Stimulated activated CD8-positive, alpha-beta memory T cell treated with anti-CD3 and anti-CD28 coated beads, Interleukin-4, amount 100 ng/mL, for 4 hours (primary cell): ENCODE measurements at regions not wholly inside any gene's neighbourhood (a gene's known extent, or its start where the extent isn't known, plus 50 kb on each side); places are given as distances from the start of the nearest gene placed in this dataset.

Source experiments
- DNase-seq, 2 donors: peaks; one replicate each; pipeline ENCODE4 v3.0.0-alpha.2; 2020; ENCODE audit warnings: low read depth in 2 of 2, low spot score in 1 of 2

DNA sequence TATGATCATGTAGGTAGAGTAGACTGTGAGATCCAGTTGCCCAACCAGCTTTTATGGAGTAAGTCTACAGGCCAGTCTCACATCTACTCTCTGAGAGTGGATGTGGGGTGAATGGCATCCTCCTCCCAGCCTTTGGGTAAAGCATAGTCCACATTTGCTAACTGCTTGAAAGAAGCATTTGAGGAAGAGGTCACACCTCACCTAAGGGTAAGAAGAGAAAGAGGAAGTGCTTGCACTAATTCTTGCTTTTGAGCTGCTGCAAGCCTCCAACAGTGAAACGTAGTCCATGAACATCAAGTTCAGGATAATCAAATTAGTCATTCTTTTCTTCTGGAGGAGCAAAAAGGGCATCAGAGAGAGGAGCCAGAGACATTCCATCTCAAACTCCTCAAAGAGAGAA, 93.9 kb upstream of the AGR3 start:
- no peak for DNase-seq

DNA sequence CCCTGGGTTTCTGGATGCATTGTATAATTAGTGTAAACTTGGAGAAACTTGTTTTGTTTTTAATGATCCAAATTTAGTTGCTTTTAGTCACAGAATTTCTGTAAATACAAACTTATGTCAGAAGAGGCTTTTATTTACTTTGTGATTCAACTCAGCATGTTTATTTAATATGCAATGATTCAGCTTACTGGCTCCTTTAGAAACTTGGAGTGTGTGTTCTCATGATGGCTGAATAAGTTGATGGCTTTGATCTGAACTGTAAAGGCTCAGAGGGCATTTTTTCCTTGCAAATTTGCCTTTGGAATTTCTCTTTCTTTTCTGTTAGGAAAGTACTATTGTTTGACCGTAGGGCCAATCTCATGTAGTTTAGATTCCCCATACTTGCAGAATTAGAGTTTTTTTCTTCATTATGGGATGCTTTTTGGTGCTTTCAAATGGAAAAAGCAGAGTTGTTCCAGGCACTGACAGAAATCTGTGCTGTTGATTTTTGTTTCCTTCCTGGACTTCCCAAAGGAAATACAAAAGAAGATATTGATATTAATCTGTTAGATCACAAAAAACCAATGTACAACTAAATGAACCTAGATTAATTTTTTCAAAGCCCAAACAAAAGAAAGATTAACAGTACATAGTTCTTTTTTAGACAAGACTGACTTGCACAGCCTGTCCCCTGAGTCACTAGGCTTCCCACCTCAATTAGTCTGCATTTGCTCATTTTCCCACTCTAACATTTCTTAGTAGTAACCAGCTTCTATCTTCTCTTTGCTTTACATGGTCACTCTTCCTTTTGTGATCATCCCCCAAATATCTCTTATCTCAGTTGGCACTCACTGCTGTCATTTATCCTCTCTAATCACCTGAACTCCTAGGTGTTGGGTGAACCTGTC, 96.8 kb upstream of the AGR3 start:
- DNase-seq = no peak

DNA sequence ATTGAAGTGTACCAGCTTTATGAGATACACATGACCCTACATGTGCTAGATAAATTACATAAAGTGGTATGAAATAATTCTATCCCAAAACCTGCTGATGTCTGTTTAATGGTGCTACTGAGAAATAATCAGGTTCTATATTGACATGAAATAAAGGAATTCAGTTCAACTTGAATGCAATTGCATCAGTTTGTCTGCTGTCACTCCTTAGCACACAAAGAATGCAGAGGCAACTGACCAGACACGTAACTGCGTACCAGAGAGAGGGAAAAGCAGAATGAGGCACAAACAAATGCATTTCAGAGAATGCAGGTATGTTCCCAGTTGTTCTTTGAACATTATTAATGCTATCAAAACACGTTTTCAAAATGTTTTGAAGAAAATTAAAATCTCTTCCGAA, 98.8 kb upstream of the AGR3 start:
- DNase-seq = no peak

DNA sequence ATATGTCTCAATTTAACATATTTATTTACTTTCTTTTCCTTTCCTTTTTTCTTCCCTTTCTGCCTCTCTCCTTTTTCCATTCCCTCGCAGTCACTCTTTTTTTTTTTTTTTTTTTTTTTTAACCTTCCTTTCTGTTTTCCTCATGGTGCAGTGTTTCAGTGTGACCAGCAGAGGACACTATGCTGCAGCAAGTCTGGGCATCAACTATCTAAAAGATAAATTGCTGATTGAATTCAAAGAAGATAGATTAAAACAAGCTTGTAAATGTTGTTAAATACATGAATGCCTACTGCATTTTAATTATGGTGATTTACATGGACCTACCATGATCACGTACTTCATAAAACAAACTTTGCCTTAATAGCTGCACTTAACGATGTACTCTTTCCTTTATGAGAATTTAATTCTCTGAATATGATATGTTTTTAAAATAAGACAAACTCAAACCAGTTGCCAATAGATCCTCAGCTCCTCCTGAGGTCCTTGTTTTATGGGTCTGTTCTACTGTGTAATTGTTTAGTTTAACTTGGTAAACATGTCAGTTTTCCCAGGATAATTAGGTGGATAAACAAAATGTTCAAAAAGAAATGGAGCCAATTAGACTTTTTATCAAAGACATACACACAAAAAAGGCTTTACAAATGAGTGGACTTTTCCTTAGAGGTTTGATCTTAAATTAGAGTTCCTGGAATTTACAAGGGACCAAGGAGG, 101.0 kb upstream of the AGR3 start:
- DNase-seq = no peak

DNA sequence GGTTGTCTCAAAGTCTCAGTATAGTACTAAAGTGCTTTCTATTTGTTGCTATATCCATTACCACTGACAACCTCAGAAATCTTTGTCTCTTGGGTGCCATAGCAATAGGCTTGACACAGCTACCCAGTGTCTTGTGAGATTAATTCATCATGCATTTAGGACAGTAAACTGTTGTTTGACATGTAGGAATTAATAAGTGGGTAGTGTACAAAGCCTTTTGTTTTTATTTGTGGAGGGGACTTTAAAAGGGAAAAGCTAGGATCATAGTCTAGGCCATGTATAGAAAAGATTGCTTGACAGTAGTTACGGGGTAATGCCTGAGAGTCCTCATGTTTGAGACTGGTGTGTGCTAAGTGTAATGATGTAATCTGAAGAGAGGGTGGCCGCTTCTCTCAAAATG, 102.6 kb upstream of the AGR3 start:
- no peak for DNase-seq

DNA sequence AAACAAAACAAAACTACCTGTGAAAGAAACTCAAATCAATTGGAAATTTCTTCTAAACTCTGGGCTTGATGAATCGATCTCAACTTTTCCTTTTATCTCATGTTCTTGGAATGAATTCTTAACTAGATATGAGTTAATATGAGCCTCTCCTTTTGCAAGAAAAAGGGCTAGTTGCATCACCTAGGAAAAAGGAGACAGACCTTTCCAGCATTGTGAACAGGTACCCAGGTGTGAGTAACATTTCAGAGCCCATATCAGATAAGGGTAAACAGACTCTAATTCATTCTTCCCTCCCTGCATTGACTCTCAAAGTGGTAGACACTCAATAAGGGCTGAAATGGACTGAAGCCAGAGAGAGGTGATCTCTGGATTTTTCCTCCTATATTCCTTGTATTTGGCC, 103.8 kb upstream of the AGR3 start:
- DNase-seq = no peak

DNA sequence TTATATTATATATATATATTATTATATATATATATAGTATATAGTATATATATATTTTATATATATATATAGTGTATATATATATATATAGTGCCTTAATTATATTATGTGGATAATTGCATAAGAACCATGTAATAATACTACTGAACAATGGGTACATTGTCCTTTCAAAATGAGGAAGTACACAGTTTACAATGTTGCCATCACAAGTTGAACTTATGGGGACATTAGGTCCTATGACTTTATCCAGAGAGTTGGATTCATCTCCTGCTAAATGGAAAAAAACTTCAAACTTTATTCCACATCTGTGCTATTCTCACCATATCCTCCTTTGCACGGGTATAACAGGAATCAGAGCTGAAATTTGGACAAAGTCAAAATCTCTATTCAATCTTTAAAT, 105.0 kb upstream of the AGR3 start:
- no peak for DNase-seq

DNA sequence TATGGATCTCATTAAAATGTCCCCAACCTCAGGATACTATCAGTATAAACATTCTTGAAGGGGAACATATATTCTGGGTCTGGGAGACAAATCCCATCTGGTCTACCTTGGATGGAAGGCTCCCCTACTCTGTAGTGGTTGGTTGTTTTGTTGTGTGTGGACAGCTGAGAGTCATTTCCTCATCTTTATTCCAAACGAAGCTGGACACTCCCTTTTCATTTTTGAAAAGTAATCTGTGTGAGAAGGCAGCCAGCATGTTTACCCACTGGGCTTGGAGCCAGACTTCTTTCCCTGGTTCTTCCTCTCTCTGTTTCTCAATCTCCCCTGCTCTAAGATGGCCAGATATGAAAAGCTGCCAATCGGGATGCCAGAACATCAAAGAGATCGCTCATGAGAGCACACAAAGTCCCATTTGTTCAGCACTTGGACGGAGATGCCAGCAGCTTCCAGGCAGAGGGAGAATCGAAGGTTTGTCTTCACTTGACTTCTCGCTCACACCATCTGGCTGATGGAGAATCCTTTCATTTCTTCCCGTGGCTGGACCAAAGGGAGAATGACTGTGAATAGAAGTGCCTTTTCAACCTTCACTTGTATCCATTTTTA, 108.1 kb upstream of the AGR3 start:
- no peak for DNase-seq

DNA sequence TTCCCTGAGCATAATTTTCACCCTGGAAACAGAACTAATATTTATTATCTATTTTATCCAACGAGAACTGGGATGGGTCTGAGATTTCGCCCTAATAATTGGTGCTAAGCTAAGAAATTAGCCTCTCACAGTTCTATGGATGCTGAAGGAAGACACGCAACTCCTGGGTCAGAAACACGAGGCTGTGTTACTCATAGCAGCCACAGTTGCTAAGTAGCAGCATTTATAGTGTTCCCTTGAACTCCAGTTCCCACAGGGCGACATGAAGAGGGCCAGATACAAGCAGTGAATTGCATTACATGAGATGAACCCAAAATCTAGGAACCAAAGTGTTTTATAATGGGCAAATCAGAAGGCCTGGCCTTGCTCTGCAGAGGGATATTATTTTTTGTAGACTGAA, 109.8 kb upstream of the AGR3 start:
- DNase-seq = no peak

DNA sequence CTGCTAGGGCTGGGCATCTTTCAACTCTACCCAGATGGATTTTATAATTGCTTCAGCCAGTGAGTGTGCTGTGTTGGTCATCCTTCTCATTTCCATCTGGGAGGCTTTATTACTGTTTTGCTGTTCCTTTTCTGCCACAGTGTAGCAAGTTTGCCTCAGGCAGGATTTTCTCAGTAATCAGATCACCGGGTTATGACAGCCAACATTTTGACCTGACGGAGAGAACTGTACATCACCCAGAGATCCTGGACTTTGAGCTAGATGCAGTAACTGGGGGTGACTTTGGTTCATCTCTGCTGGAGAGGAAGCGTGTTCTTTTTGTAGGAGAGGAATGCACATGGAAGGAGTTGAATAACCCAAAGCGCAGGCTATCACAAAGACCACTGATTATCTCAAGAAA, 111.8 kb upstream of the AGR3 start:
- DNase-seq = no peak

DNA sequence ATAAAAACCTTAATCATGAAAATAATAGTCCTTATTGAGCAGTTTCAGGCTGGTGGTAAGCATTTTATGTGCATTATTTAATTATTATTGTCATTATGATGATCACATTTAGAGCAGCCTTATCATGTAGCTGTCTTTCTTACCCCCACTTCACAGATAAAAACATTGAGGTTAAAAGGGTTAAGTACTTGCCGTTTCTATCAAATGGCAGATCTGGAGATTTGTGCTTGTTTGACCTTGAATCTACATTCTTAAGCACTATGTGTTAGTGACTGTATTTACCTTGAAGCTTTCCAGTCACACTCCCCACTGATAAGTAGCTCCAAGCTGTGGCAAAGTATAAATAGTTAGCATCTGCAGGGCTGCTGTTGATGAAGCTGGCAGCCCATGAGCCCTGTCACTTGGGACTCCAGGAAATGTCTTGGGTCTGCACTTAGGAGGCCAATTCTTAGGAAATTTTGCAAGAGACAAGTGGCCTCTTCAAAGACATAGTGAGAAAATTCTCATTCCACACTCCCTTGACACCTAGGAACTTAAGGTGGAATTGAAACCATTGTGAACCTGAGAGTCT, 116.8 kb upstream of the AGR3 start:
- DNase-seq = no peak

DNA sequence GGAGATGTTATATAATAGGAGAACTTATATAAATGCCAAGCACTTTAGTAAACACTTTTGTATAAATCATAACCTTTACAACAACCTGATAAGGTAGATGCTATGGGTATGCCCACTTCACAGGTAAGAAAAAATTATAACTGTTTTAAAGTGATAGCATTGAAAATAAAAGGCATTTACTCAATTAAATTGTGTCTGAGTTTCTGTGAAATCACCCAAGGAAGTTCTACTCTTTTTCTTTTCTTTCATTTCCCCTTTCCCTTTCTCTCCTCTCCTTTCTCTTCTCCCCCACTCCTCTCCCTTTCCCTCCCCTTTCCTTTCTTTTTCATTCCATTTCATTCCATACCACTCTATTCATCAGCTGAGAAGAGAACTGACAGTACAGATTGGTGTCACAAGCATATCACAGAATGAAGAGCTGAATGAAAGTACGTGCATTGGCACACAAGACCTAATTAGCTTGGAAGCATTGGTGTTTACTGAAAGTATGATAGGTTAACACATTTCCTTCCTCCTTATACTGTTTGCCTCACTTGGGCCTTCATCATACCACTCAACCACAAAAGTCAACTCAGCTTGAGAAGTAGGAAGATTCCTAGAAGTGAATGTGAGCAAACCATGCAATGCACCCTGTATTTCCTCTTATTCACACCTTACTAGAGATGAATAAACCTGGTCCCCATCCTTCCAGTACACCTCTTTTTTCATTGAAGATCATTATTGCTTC, 117.9 kb upstream of the AGR3 start:
- no peak for DNase-seq

DNA sequence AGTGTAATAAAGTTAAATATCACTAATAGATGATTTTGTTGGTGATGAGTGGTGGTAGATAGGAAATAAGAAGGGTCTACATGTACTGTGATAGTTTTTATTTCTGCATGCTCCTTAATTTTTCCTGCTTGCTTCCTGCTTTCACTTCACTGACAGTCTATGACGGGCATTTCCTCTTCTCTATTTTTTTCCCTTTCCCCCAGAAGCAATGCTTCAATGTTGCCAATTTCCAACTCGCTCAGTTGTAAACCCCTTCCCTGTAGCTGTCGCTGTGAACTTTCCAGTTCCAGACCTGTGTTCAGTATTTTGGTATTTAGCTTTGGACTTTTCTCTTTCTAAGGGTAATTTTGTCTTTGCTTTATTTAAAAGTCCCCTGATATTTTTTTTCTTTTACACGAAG, 123.5 kb upstream of the AGR3 start:
- no peak for DNase-seq

DNA sequence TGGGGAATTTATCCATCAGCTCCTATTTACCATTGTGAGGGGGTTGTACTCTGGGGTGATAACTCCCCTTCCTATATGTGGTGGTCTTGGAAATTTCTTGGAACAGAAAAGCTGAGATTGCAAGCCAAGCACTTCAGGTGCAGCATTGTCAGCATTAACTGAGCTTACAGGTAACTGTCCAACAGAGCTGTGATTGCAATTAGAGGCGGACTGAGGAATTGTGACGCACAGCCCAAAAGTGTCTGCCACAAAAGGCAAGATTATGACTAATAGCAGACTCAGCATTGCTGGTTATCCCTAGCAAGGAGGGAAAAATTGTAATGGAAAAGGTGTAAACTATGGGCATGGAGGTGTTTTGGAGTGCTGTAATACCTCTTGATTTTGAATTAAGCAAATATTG, 126.1 kb upstream of the AGR3 start:
- DNase-seq = no peak

DNA sequence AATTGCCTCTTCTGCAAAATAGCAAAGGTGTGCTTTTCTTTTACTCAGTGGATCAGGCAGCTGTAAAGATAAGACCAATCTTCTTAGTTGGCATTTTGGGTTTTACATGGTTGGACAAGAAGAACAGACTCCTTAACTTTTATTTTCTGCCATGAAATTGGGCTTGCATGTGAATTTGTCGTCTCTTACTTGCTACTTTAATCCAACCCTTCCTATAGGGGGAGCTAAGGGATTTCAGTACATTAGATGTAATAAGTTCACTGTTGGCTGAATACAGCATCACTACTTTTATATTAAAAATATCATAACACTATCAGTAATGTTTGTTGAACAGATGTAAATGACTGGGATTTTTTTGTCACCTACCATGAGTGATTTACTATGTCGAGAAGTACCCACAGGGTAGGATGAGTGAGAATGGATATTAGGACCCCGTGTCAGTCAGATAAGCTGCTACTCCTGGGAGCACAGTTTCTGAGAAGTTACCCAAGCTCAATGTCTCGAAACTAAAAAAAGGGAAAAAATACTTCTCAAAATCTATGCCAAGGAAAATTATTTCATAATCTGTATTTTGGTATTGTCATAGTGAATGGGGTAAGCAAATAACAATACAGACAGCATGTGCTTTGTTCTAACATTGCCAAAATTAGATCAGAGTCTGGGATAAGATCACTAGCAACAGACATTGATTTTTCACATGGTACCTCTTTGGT, 127.4 kb upstream of the AGR3 start:
- DNase-seq = no peak

DNA sequence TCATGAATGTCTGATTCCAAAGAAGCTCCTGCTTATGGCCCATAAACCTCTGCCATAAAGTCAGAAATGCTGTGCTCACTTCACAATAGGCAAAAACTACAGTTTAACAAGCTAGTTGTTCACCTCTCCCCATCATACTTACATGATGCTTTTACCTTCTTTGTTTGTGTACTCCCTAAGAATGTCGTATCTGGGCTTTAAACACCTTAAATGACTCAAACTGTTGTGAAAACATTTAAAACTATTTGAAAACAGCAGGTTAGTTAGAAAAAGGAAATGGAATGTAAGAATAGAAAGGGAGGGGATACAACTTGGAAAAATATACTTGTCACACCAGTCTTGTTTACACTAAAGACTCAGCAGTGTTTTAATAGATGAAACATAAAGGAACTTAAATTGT, 128.2 kb upstream of the AGR3 start:
- no peak for DNase-seq

DNA sequence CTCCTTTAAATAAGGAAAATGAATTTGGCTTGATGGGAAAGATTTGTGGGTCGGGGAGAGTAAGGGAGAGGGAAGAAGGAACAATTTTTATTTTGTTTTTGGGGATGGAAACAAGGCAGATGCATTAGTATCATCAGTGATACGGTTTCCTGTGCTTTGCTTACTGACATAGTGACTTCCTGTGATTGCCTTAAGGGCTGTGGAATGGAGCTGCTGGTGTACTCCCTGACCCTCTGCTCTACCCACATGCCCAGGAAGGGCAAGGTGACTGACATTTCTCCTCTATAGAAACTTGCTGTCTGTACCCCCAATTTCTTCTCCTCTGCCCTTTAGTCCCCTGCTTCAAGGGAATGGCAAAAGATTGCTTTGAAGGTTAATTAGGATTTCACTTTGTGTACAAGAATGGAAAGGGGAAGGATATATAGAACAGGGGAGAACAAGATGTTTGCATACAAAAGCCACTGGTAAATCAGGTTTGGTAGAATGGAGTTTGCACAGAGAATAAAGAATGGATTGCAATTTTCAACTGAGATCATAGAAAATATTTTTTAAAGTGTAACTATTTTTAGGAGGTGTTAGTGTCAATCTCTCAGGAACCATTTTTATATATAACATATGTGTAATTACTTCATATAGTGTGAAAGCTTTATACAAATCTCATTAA, 129.0 kb upstream of the AGR3 start:
- no peak for DNase-seq

DNA sequence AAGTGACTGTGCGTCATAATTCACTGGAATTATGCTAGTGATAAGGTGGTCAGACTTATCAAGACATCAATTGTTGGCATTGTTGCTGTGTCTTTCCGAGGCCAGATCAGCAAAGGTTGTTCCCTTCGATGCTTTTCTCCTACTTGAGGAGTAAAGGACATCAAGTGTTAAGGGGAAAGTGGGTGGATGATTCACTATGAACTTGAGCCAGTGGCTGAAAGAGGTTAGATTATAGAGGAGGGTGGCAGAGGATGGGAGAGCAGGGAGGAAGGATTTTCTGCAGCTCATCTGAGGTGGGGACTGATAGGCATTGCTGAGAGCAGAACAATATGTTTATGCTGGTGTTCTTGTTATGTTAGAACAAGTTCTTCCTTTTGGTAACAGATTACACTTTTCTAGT, 131.4 kb upstream of the AGR3 start:
- no peak for DNase-seq

DNA sequence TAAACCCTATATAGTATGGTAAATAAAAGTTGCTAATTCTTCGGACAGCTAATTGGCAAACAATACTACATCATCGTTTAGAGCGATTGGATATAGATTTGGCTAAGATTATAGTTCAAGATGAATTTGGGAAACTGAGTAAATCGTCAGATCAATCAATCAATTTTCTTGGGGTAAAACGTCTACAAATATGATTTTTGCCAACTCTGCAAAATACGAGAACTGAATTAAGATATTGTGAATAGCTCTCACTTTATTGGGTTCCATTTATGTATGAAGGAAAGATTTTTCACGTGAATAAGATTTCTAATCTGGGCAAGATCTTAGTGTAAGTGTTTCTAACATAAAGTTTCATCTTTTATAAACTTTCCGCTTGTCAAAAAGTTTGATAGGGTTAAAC, 132.9 kb upstream of the AGR3 start:
- no peak for DNase-seq

DNA sequence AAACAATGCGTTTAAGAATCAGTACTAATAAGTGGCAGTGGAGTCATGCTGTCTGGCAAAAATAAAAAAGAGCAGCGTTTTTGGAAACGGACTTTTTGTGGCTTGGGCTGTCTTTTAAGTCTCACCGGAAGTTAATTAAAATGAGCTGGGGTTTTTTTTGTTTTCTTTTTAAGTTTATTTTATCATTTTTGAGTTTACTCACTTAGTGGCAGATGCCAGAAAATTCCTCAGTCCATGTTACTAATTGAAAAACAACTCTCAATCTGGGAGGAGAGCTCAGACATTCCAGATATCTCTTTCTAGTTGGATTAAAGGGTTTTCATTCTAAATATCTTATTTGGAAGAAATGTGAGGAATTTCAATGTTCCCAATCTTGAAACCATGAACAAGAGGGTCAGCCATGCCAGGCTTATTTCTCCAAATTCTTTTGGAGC, 133.8 kb upstream of the AGR3 start:
- DNase-seq = no peak
